GM12878 (cell line): ENCODE measurements at regions not wholly inside any gene's neighbourhood (a gene's known extent, or its start where the extent isn't known, plus 50 kb on each side); places are given as distances from the start of the nearest gene placed in this dataset.

Experiments
- ATAC-seq: fragments of 200-7000 bp; cut with Tn5 transposase; 3 replicates; pipeline ENCODE4 v1.9.1; 2020; ENCODE audit warnings: mild to moderate bottlenecking, moderate library complexity
- BruUV-seq: library from RNA; stranded (reverse); fragments of 400-500 nt; replicated peaks from 2 replicates; lab custom pipeline; 2021; lab: Mats Ljungman, UMichigan
- CTCF ChIA-PET: fragments of 300-600 bp; sonication (Branson Sonifier 250); formaldehyde crosslinking; extraction: SDS; loops from one replicate; lab custom pipeline; 2021; ENCODE audit warnings: inconsistent platforms; lab: Yijun Ruan, JAX
- POLR2A ChIA-PET: fragments of 350-600 bp; formaldehyde crosslinking; extraction: SDS; loops from one replicate; lab custom pipeline; 2021; ENCODE audit warnings: inconsistent platforms; lab: Charles Lee
- RAD21 ChIA-PET: fragments of 300-600 bp; sonication (Branson Sonifier 250); formaldehyde crosslinking; loops from one replicate; lab custom pipeline; 2023; ENCODE audit warnings: antibody characterized with exemption; ENCODE audit not compliant: unreplicated experiment; lab: Charles Lee
- SMC1A ChIA-PET: fragments of 300-600 bp; sonication (Branson Sonifier 250); formaldehyde crosslinking; loops from one replicate; lab custom pipeline; 2023; ENCODE audit not compliant: unreplicated experiment, uncharacterized antibody; lab: Charles Lee
- DNase-seq: peaks from one replicate; pipeline ENCODE4 v3.0.0-alpha.2; 2011; ENCODE audit warnings: low read depth, low spot score
- FAIRE-seq: peaks from 3 replicates; lab custom pipeline; 2011; peaks lifted over from hg19 to GRCh38; lab: Jason Lieb, UNC
- H2AFZ ChIP-seq: 2 replicates; pipeline ENCODE4 v1.6.0; 2011; ENCODE audit warnings: low read depth, low read length, control low read depth; ENCODE audit not compliant: control insufficient read depth
- H3K27ac ChIP-seq: 2 replicates; pipeline ENCODE4 v1.5.1; 2011; ENCODE audit warnings: control low read depth; ENCODE audit not compliant: control insufficient read depth, insufficient read depth
- H3K27me3 ChIP-seq, 2 experiments: replicated peaks in 1 of 2; 2 replicates each; pipeline versions ENCODE4 v1.6.0 to v1.6.1; 2011; ENCODE audit warnings: low read length in 1 of 2; ENCODE audit not compliant: control insufficient read depth in 2 of 2, insufficient read depth in 2 of 2
- H3K36me3 ChIP-seq, 2 experiments: 2 replicates each; pipeline ENCODE4 v1.5.1; 2011; ENCODE audit warnings: low read length in 1 of 2; ENCODE audit not compliant: control insufficient read depth in 2 of 2, insufficient read depth in 2 of 2
- H3K4me1 ChIP-seq: 2 replicates; pipeline ENCODE4 v1.6.1; 2011; ENCODE audit warnings: mild to moderate bottlenecking, low read length, moderate library complexity, mixed read lengths; ENCODE audit not compliant: control insufficient read depth, insufficient read depth
- H3K4me2 ChIP-seq: 2 replicates; pipeline ENCODE4 v1.6.0; 2011; ENCODE audit warnings: control low read depth; ENCODE audit not compliant: control insufficient read depth, insufficient read depth
- H3K4me3 ChIP-seq: fragments of 200-600 bp; sonication (generic); 2 replicates; pipeline ENCODE4 v1.5.1; 2016
- H3K79me2 ChIP-seq: 2 replicates; pipeline ENCODE4 v1.6.0; 2011; ENCODE audit warnings: low read length; ENCODE audit not compliant: control insufficient read depth, insufficient read depth
- H3K9ac ChIP-seq: 2 replicates; pipeline ENCODE4 v1.8.0; 2011; ENCODE audit warnings: low read length, control low read depth, mixed read lengths; ENCODE audit not compliant: control insufficient read depth, insufficient read depth
- H3K9me3 ChIP-seq: replicated peaks from 3 replicates; pipeline ENCODE4 v1.5.1; 2011; ENCODE audit warnings: mild to moderate bottlenecking, low read length; ENCODE audit not compliant: control insufficient read depth, insufficient read depth
- H4K20me1 ChIP-seq: 2 replicates; pipeline ENCODE4 v1.6.0; 2011; ENCODE audit not compliant: control insufficient read depth, insufficient read depth
- CHD4 ChIP-seq: fragments of 200-600 bp; sonication (generic); IDR thresholded peaks from 2 replicates; pipeline ENCODE4 v1.6.1; 2016; ENCODE audit warnings: mild to moderate bottlenecking
- DPF2 ChIP-seq: fragments of 450-650 bp; IDR thresholded peaks from 2 replicates; pipeline ENCODE4 v1.6.1; 2017; ENCODE audit warnings: mild to moderate bottlenecking
- ZBTB4 ChIP-seq: fragments of 450-650 bp; formaldehyde crosslinking; IDR thresholded peaks from 2 replicates; pipeline ENCODE4 v1.4.0; 2022; ENCODE audit warnings: mild to moderate bottlenecking, moderate library complexity
- ZNF622 ChIP-seq: fragments of 450-650 bp; IDR thresholded peaks from 2 replicates; pipeline ENCODE4 v1.6.1; 2017; ENCODE audit warnings: mild to moderate bottlenecking, inconsistent platforms
- WGBS: methylation state at CpG from one replicate; pipeline ENCODE4 v1.1.6; 2016; ENCODE audit warnings: low lambda C conversion rate; ENCODE audit not compliant: insufficient replicate concordance, insufficient coverage; ENCODE audit errors: missing lambda C conversion rate; 5-methylcytosine and 5-hydroxymethylcytosine counted together
- in situ Hi-C: fragments of 300-500 bp; cut with MboI; formaldehyde crosslinking; loops from 9 replicates; pipeline ENCODE4 v1.14.3; 2018; ENCODE audit warnings: mixed read lengths
- intact Hi-C: fragments of 100-400 bp; cut with micrococcal nuclease; formaldehyde crosslinking; loops from one replicate; pipeline ENCODE4 v1.14.2; 2022; ENCODE audit not compliant: unreplicated experiment
- TF ChIP-seq, protein P1 (sequence below): IDR thresholded peaks from 2 replicates; pipeline ENCODE4 v1.6.1; 2011; ENCODE audit warnings: borderline replicate concordance, low read depth, mild to moderate bottlenecking, moderate library complexity, low read length; ENCODE audit not compliant: insufficient read depth, poor library complexity, severe bottlenecking

DNA sequence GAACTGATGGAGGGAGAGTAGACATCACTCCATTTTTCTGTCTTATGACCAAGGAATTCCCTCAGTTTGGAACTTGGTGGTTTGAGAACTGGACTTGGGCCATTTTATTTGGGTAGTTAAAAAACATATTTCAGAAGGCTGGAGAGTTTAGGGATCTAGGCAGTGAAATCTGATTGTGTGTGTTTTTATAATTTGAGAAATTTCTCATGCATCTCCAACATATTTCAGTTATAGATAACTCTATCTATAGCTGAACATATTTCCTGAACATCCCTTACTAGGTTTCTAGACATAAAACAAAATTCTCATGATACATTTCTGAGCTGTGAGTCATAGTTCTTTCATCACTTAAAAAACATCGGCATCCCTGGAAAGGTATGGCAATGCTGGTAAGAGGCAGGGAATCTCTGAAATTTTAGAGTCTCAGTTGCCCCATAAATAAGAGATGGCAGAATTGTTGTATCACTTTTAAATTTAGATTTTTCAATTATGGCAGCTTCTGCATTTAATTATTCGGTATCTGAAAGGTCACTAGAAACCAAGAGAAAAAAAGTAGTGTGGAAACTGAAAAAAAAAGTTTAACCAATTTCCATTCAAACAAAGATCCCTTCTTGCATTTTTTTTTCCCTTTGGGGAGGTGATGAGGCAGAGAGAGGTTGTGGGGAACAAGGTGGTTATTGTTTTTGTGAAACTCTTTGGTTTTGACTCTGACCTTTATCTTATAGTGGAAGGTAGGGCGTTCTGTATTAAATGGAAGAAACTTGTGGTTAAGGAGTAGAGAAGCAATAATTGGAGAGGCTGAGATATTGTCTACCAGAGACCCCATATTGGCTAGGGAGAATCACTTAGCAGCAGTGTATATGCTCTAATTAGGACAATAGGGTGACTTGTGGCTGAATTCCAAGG, 102.9 kb downstream of the FASLG start (continued):
- TF ChIP-seq, protein P1, sequence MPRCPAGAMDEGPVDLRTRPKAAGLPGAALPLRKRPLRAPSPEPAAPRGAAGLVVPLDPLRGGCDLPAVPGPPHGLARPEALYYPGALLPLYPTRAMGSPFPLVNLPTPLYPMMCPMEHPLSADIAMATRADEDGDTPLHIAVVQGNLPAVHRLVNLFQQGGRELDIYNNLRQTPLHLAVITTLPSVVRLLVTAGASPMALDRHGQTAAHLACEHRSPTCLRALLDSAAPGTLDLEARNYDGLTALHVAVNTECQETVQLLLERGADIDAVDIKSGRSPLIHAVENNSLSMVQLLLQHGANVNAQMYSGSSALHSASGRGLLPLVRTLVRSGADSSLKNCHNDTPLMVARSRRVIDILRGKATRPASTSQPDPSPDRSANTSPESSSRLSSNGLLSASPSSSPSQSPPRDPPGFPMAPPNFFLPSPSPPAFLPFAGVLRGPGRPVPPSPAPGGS: no peak

DNA sequence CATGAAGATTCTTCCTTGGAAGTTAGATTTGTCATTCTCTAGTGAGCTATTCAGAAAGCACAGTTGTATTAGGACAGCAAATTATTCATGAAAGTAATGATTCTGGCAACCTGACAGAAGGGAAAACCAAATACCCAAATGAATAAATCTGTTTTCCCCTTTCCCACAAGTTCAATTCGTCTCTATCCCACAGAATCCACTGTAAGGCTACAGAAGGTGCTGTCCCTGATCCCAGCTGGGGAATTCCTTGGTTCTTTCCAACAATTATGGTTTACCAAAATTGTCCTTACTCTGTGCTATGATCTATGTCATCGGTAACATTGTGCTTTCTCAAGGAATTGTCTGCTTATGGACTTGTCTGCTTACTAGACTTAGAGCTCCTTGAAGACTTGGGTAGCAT, 104.2 kb downstream of the FASLG start:
- SMC1A ChIA-PET: interaction anchor here (0.6 to 1.7 kb wide), 2 partner anchors 10 to 13 kb away, joined by 3 to 4 read pairs; no protein-coding TSS in a partner anchor
- no TSS peak for BruUV-seq
- WGBS: 35% methylated on average over 2 of the region's 2 CpGs
- CTCF ChIA-PET: interaction anchor here (0.6 to 1.4 kb wide), 3 partner anchors 21 to 104 kb away, joined by 3 to 4 read pairs (median 4); no protein-coding TSS in a partner anchor
- H3K27me3 ChIP-seq: peaks cover 1 to 19% of the 10 kb centered on the region in 2 experiments
- H3K4me3 ChIP-seq: no peak overlapping the region
- H3K9me3 ChIP-seq: no peaks in the 10 kb centered on the region
- DNase-seq (no peak), ATAC-seq (no peak), FAIRE-seq (no peak)
- H3K79me2 ChIP-seq: no peaks in the 10 kb centered on the region
- intact Hi-C loops (no loop called here), in situ Hi-C loops (no loop called here)
- POLR2A ChIA-PET: no interaction called here
- no peaks in the 10 kb centered on the region for H3K4me1 ChIP-seq
- RAD21 ChIA-PET: interaction anchor here (1.2 to 1.6 kb wide), 2 partner anchors 16 to 18 kb away, joined by 4 to 5 read pairs; no protein-coding TSS in a partner anchor
- no peak for TF ChIP-seq ZNF622
- TF ChIP-seq DPF2: no peak
- TF ChIP-seq CHD4: no peak
- no peak for TF ChIP-seq ZBTB4 (CRISPR knock-in tag)
- H3K9ac ChIP-seq: no peak overlapping the region
- no peak overlapping the region for H2AFZ ChIP-seq
- H3K27ac ChIP-seq: no peak overlapping the region
- H4K20me1 ChIP-seq: no peaks in the 10 kb centered on the region
- H3K4me2 ChIP-seq: no peak overlapping the region
- no peaks in the 10 kb centered on the region for H3K36me3 ChIP-seq
